Esophagus muscularis mucosa (tissue), 3 donors: ENCODE measurements at regions not wholly inside any gene's neighbourhood (a gene's known extent, or its start where the extent isn't known, plus 50 kb on each side); places are given as distances from the start of the nearest gene placed in this dataset.

Experiments
- CTCF ChIP-seq, 3 experiments: fragments of 200-600 bp in 2 of 3; fragments of 450-650 bp in 1 of 3; sonication (generic) in 2 of 3; IDR thresholded peaks; one replicate each; pipeline ENCODE4 v1.5.1; 2017 to 2019; ENCODE audit warnings: antibody characterized with exemption in 3 of 3, mild to moderate bottlenecking in 2 of 3, moderate library complexity in 1 of 3
- EP300 ChIP-seq: sonication (generic); formaldehyde crosslinking; IDR thresholded peaks from one replicate; pipeline ENCODE4 v1.6.1; 2017; ENCODE audit warnings: antibody characterized with exemption

GRCh38 chr2:217106650-217107014, 246.8 kb upstream of the TNP1 start:
- no peak for TF ChIP-seq CTCF (IDR thresholded peaks at IDR 0.05)
- no peak for TF ChIP-seq EP300
